ENCODE measurements at regions not wholly inside any gene's neighbourhood (a gene's known extent, or its start where the extent isn't known, plus 50 kb on each side); places are given as distances from the start of the nearest gene placed in this dataset.
A peak's percentile ranks its signal among the peaks of the same experiment; 100 is the strongest.

DNA sequence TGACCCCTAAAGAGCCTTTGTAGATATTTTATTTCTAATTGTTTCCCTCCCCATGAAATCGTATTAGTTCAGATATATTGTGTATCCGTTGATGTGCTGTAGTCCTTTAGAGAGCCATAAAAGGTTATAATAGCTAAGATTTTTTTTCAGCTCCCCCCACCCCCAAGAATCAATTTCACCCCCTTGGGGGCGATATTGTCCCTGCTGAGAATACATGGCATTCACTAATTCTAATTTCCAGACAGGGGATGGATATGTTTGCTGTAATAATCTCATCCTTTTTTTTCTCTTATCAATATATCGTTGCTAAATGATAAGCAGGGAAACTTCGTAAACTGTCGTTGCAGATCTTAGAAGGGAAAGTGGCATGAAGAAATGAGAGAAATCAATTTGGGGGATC, 530.7 kb downstream of the TMEM182 start:
- peak overlapping the region; percentile 72 for H3K4me2 ChIP-seq (ENCODE audit: low read length)
- no peaks in the 10 kb centered on the region for H3K79me2 ChIP-seq (ENCODE audit: insufficient read depth, low read length)
- no peaks in the 10 kb centered on the region for H3K9me3 ChIP-seq (ENCODE audit: insufficient read depth, low read depth, low read length)
- H2AFZ ChIP-seq (ENCODE audit: low read depth, low read length): no peak overlapping the region
- H3K4me1 ChIP-seq (ENCODE audit: insufficient read depth, low read length): no peaks in the 10 kb centered on the region
- H3K36me3 ChIP-seq (ENCODE audit: insufficient read depth, low read length): no peaks in the 10 kb centered on the region
- FAIRE-seq: no peak
- no peaks in the 10 kb centered on the region for H3K4me1 Mint-ChIP-seq (ENCODE audit: low read depth, unreplicated experiment)
- peaks cover 9% of the 10 kb centered on the region for H3K27me3 Mint-ChIP-seq (ENCODE audit: low read depth, unreplicated experiment)
- H3K27ac ChIP-seq (ENCODE audit: low read depth, low read length): no peak overlapping the region
- H3K9me3 Mint-ChIP-seq (ENCODE audit: unreplicated experiment): no peaks in the 10 kb centered on the region
- no peak for DNase-seq (ENCODE audit: low read depth)
- no peak overlapping the region for H3K4me3 Mint-ChIP-seq (ENCODE audit: unreplicated experiment)
- no peak overlapping the region for H3K4me3 ChIP-seq (ENCODE audit: insufficient read depth, low read depth, low read length)
- H3K9ac ChIP-seq (ENCODE audit: low read length): no peak overlapping the region
- no peaks in the 10 kb centered on the region for H4K20me1 ChIP-seq (ENCODE audit: insufficient read depth, low read length)
- H3K27ac Mint-ChIP-seq (ENCODE audit: unreplicated experiment): no peak overlapping the region
- no peaks in the 10 kb centered on the region for H3K36me3 Mint-ChIP-seq (ENCODE audit: low read depth, unreplicated experiment)
- TF ChIP-seq, protein P1, sequence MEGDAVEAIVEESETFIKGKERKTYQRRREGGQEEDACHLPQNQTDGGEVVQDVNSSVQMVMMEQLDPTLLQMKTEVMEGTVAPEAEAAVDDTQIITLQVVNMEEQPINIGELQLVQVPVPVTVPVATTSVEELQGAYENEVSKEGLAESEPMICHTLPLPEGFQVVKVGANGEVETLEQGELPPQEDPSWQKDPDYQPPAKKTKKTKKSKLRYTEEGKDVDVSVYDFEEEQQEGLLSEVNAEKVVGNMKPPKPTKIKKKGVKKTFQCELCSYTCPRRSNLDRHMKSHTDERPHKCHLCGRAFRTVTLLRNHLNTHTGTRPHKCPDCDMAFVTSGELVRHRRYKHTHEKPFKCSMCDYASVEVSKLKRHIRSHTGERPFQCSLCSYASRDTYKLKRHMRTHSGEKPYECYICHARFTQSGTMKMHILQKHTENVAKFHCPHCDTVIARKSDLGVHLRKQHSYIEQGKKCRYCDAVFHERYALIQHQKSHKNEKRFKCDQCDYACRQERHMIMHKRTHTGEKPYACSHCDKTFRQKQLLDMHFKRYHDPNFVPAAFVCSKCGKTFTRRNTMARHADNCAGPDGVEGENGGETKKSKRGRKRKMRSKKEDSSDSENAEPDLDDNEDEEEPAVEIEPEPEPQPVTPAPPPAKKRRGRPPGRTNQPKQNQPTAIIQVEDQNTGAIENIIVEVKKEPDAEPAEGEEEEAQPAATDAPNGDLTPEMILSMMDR (IDR thresholded peaks at IDR 0.05; ENCODE audit: insufficient read depth, low read depth, low read length): peak; percentile 11
- TF ChIP-seq EZH2 (IDR thresholded peaks at IDR 0.05; ENCODE audit: insufficient read depth, low read length): no peak
- H3K27me3 ChIP-seq (ENCODE audit: insufficient read depth, low read length): no peaks in the 10 kb centered on the region

- Mint-ChIP-seq H3K27me3 (ENCODE audit: low read depth, unreplicated experiment) (peaks cover 8% of the 10 kb centered on the region), H3K36me3 (ENCODE audit: low read depth, unreplicated experiment) (no peaks in the 10 kb centered on the region), H3K27ac (ENCODE audit: unreplicated experiment) (no peak overlapping the region), H3K9me3 (ENCODE audit: unreplicated experiment) (no peaks in the 10 kb centered on the region), H3K4me1 (ENCODE audit: low read depth, unreplicated experiment) (no peaks in the 10 kb centered on the region), H3K4me3 (ENCODE audit: unreplicated experiment) (no peak overlapping the region)
- H3K9ac ChIP-seq (ENCODE audit: low read length): peak overlapping the region; percentile 45
- DNase-seq (ENCODE audit: low read depth): no peak
- TF ChIP-seq, protein P1 (IDR thresholded peaks at IDR 0.05; ENCODE audit: insufficient read depth, low read depth, low read length): no peak
- TF ChIP-seq EZH2 (IDR thresholded peaks at IDR 0.05; ENCODE audit: insufficient read depth, low read length): no peak
- no peaks in the 10 kb centered on the region for H4K20me1 ChIP-seq (ENCODE audit: insufficient read depth, low read length)
- H3K4me1 ChIP-seq (ENCODE audit: insufficient read depth, low read length): no peaks in the 10 kb centered on the region
- FAIRE-seq: no peak
- no peak overlapping the region for H3K27ac ChIP-seq (ENCODE audit: low read depth, low read length)
- H3K9me3 ChIP-seq (ENCODE audit: insufficient read depth, low read depth, low read length): no peaks in the 10 kb centered on the region
- H3K36me3 ChIP-seq (ENCODE audit: insufficient read depth, low read length): no peaks in the 10 kb centered on the region
- peak overlapping the region; percentile 53 for H2AFZ ChIP-seq (ENCODE audit: low read depth, low read length)
- peak overlapping the region; percentile 72 for H3K4me2 ChIP-seq (ENCODE audit: low read length)
- H3K27me3 ChIP-seq (ENCODE audit: insufficient read depth, low read length): no peaks in the 10 kb centered on the region
- H3K79me2 ChIP-seq (ENCODE audit: insufficient read depth, low read length): no peaks in the 10 kb centered on the region
- H3K4me3 ChIP-seq (ENCODE audit: insufficient read depth, low read depth, low read length): peak overlapping the region; percentile 25
These were observed 531.4 kb downstream of the TMEM182 start for GRCh38 chr2:103293067-103293741.

GRCh38 chr2:103293742-103294077, 531.9 kb downstream of the TMEM182 start:
- Histone ChIP-seq H3K4me3 (ENCODE audit: insufficient read depth, low read depth, low read length) (peak overlapping the region; percentile 25), H4K20me1 (ENCODE audit: insufficient read depth, low read length) (no peaks in the 10 kb centered on the region), H2AFZ (ENCODE audit: low read depth, low read length) (peak overlapping the region; percentile 53), H3K9me3 (ENCODE audit: insufficient read depth, low read depth, low read length) (no peaks in the 10 kb centered on the region), H3K4me2 (ENCODE audit: low read length) (peak overlapping the region; percentile 72), H3K79me2 (ENCODE audit: insufficient read depth, low read length) (no peaks in the 10 kb centered on the region), H3K27ac (ENCODE audit: low read depth, low read length) (no peak overlapping the region), H3K4me1 (ENCODE audit: insufficient read depth, low read length) (no peaks in the 10 kb centered on the region), H3K27me3 (ENCODE audit: insufficient read depth, low read length) (no peaks in the 10 kb centered on the region), H3K36me3 (ENCODE audit: insufficient read depth, low read length) (no peaks in the 10 kb centered on the region), H3K9ac (ENCODE audit: low read length) (no peak overlapping the region)
- no peak overlapping the region for H3K27ac Mint-ChIP-seq (ENCODE audit: unreplicated experiment)
- H3K9me3 Mint-ChIP-seq (ENCODE audit: unreplicated experiment): no peaks in the 10 kb centered on the region
- FAIRE-seq: no peak
- DNase-seq (ENCODE audit: low read depth): no peak
- H3K27me3 Mint-ChIP-seq (ENCODE audit: low read depth, unreplicated experiment): peaks cover 5% of the 10 kb centered on the region
- no peaks in the 10 kb centered on the region for H3K4me1 Mint-ChIP-seq (ENCODE audit: low read depth, unreplicated experiment)
- TF ChIP-seq, protein P1 (IDR thresholded peaks at IDR 0.05; ENCODE audit: insufficient read depth, low read depth, low read length): no peak
- no peak for TF ChIP-seq EZH2 (IDR thresholded peaks at IDR 0.05; ENCODE audit: insufficient read depth, low read length)
- no peak overlapping the region for H3K4me3 Mint-ChIP-seq (ENCODE audit: unreplicated experiment)
- no peaks in the 10 kb centered on the region for H3K36me3 Mint-ChIP-seq (ENCODE audit: low read depth, unreplicated experiment)

Measured in astrocyte (in vitro differentiated cells and primary cell).